Prostate gland (tissue), 2 donors: ENCODE measurements at regions not wholly inside any gene's neighbourhood (a gene's known extent, or its start where the extent isn't known, plus 50 kb on each side); places are given as distances from the start of the nearest gene placed in this dataset.

Experiments used
- POLR2A ChIP-seq: fragments of 450-650 bp; IDR thresholded peaks from one replicate; pipeline ENCODE4 v1.6.1; 2016; ENCODE audit warnings: antibody characterized with exemption, mild to moderate bottlenecking
- POLR2AphosphoS5 ChIP-seq: sonication (generic); formaldehyde crosslinking; IDR thresholded peaks from one replicate; pipeline ENCODE4 v1.6.1; 2017; ENCODE audit warnings: antibody characterized with exemption
- TF ChIP-seq, protein P1 (sequence below), 4 experiments: fragments of 200-600 bp in 2 of 4; fragments of 450-650 bp in 2 of 4; sonication (generic) in 2 of 4; IDR thresholded peaks; 1 replicate in 3 of 4; 2 replicates in 1 of 4; pipeline ENCODE4 v1.5.1; 2016 to 2019; ENCODE audit warnings: antibody characterized with exemption in 4 of 4, mild to moderate bottlenecking in 2 of 4, moderate library complexity in 2 of 4

DNA sequence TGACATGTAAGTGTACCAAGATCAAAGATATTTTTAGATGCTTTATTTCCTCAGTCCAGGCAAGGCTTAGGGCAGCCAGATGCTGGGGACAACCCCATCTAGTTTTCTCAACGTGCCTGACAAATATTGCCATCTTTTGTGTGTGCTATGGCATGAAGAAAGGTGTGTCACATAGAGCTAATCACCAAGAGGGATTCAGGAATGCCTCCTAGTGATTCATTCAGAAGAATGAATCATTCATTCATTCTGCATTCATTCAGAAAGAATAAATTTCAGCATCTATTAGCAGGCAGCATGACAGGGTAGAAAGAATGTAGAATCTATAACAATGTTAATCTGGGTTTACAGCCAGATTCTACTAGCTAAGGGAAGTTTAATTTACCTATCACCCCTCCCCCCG is 75.4 kb upstream of the LRRC4C start:
- TF ChIP-seq, protein P1, sequence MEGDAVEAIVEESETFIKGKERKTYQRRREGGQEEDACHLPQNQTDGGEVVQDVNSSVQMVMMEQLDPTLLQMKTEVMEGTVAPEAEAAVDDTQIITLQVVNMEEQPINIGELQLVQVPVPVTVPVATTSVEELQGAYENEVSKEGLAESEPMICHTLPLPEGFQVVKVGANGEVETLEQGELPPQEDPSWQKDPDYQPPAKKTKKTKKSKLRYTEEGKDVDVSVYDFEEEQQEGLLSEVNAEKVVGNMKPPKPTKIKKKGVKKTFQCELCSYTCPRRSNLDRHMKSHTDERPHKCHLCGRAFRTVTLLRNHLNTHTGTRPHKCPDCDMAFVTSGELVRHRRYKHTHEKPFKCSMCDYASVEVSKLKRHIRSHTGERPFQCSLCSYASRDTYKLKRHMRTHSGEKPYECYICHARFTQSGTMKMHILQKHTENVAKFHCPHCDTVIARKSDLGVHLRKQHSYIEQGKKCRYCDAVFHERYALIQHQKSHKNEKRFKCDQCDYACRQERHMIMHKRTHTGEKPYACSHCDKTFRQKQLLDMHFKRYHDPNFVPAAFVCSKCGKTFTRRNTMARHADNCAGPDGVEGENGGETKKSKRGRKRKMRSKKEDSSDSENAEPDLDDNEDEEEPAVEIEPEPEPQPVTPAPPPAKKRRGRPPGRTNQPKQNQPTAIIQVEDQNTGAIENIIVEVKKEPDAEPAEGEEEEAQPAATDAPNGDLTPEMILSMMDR (IDR thresholded peaks at IDR 0.05): no peak
- TF ChIP-seq POLR2A (no peak), POLR2AphosphoS5 (no peak)
